ENCODE measurements at regions not wholly inside any gene's neighbourhood (a gene's known extent, or its start where the extent isn't known, plus 50 kb on each side); places are given as distances from the start of the nearest gene placed in this dataset.

- TF ChIP-seq CTCF (IDR thresholded peaks at IDR 0.05; ENCODE audit: extremely low read depth in 1 of 2, insufficient read depth in 1 of 2, low read depth in 1 of 2, low read length in 2 of 2) (no peak), JUN (IDR thresholded peaks at IDR 0.05; ENCODE audit: borderline replicate concordance, insufficient read depth, insufficient read length, low read depth) (no peak), POLR2A (IDR thresholded peaks at IDR 0.05; ENCODE audit: low read depth, low read length) (no peak), POLR2AphosphoS5 (IDR thresholded peaks at IDR 0.05; ENCODE audit: insufficient read depth, low read depth, low read length) (no peak)
Observed at GRCh38 chr6:133683308-133683580, 205.7 kb upstream of the TCF21 start.
